Hematopoietic multipotent progenitor cell treated with erythropoietin and hydrocortisone succinate and interleukin-3 and kit ligand, for 8 days (in vitro differentiated cells): ENCODE measurements at regions not wholly inside any gene's neighbourhood (a gene's known extent, or its start where the extent isn't known, plus 50 kb on each side); places are given as distances from the start of the nearest gene placed in this dataset.

Experiments
- DNase-seq: peaks from one replicate; pipeline ENCODE4 v3.0.0-alpha.2; 2015

GRCh38 chr4:136355970-136356369 is 1176.3 kb downstream of the PCDH18 start:
- DNase-seq, result no peak

- no peak for DNase-seq
Measured at GRCh38 chr4:136343340-136343739, 1189.0 kb downstream of the PCDH18 start.

- DNase-seq, result no peak
Measured at GRCh38 chr4:136342666-136343065, 1189.6 kb downstream of the PCDH18 start.

- no peak for DNase-seq
Measured at GRCh38 chr4:136337216-136337615, 1195.1 kb downstream of the PCDH18 start.

GRCh38 chr4:136336479-136336878 is 1195.8 kb downstream of the PCDH18 start:
- DNase-seq, result no peak

- DNase-seq, result no peak
Measured at GRCh38 chr4:136329042-136329662, 1203.1 kb downstream of the PCDH18 start.

- DNase-seq, result no peak
Measured at GRCh38 chr4:136328131-136328530, 1204.2 kb downstream of the PCDH18 start.

- no peak for DNase-seq
Measured at GRCh38 chr4:136320465-136320813, 1211.9 kb downstream of the PCDH18 start.

- DNase-seq, result no peak
Measured at GRCh38 chr4:136319789-136320464, 1212.4 kb downstream of the PCDH18 start.

GRCh38 chr4:136316961-136317360 is 1215.3 kb downstream of the PCDH18 start:
- DNase-seq, result no peak

- DNase-seq, result no peak
Measured at GRCh38 chr4:136314686-136315085, 1217.6 kb downstream of the PCDH18 start.

GRCh38 chr4:136311774-136312173 is 1220.5 kb downstream of the PCDH18 start:
- DNase-seq, result no peak

- DNase-seq, result no peak
Measured at GRCh38 chr4:136307765-136308164, 1224.5 kb downstream of the PCDH18 start.

- no peak for DNase-seq
Measured at GRCh38 chr4:136306361-136306760, 1225.9 kb downstream of the PCDH18 start.

GRCh38 chr4:136302566-136302965 is 1229.7 kb downstream of the PCDH18 start:
- DNase-seq, result no peak

- no peak for DNase-seq
Measured at GRCh38 chr4:136301749-136302495, 1230.4 kb downstream of the PCDH18 start.

- no peak for DNase-seq
Measured at GRCh38 chr4:136283977-136284376, 1248.3 kb downstream of the PCDH18 start.

- no peak for DNase-seq
Measured at GRCh38 chr4:136281889-136282288, 1250.4 kb downstream of the PCDH18 start.

GRCh38 chr4:136281307-136281706 is 1251.0 kb downstream of the PCDH18 start:
- DNase-seq, result no peak

GRCh38 chr4:136277741-136278140 is 1254.6 kb downstream of the PCDH18 start:
- no peak for DNase-seq

- DNase-seq, result no peak
Measured at GRCh38 chr4:136246876-136247275, 1285.4 kb downstream of the PCDH18 start.

GRCh38 chr4:136241221-136241986 is 1290.9 kb downstream of the PCDH18 start:
- no peak for DNase-seq

GRCh38 chr4:136227315-136227714 is 1305.0 kb downstream of the PCDH18 start:
- no peak for DNase-seq
